ENCODE measurements at regions not wholly inside any gene's neighbourhood (a gene's known extent, or its start where the extent isn't known, plus 50 kb on each side); places are given as distances from the start of the nearest gene placed in this dataset.

DNA sequence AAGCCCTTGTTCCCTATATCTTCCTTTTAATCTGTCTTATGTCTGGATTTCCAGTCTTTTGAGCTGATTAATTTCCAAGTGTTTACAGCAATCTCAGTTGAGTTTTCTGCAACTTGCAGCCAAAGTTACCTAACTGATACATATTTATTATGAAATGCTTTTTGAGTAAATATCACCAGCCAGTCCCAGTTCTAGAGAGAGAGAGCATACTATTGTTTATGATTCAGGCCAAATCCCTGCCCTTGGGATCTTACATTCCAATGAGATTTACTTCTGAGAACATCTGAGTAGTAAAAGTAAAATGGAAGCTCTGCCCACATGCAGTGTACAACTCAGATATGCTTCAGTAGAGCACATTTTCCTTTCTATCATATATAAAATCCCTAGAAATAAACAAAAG lies 661.7 kb downstream of the KCTD16 start:
- no peak for ATAC-seq (ENCODE audit: insufficient read depth, low FRiP score)
- no peak overlapping the region for H3K9ac ChIP-seq (ENCODE audit: insufficient read depth in 1 of 2, low read length in 2 of 2)
- TF ChIP-seq, protein P1, sequence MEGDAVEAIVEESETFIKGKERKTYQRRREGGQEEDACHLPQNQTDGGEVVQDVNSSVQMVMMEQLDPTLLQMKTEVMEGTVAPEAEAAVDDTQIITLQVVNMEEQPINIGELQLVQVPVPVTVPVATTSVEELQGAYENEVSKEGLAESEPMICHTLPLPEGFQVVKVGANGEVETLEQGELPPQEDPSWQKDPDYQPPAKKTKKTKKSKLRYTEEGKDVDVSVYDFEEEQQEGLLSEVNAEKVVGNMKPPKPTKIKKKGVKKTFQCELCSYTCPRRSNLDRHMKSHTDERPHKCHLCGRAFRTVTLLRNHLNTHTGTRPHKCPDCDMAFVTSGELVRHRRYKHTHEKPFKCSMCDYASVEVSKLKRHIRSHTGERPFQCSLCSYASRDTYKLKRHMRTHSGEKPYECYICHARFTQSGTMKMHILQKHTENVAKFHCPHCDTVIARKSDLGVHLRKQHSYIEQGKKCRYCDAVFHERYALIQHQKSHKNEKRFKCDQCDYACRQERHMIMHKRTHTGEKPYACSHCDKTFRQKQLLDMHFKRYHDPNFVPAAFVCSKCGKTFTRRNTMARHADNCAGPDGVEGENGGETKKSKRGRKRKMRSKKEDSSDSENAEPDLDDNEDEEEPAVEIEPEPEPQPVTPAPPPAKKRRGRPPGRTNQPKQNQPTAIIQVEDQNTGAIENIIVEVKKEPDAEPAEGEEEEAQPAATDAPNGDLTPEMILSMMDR (IDR thresholded peaks at IDR 0.05; ENCODE audit: control extremely low read depth, extremely low read depth) = no peak

GRCh38 chr5:144831650-144832049 lies 661.0 kb downstream of the KCTD16 start:
- no peaks in the 10 kb centered on the region for H3K9me3 ChIP-seq (ENCODE audit: control insufficient read depth in 4 of 4, insufficient read depth in 3 of 4, low read length in 3 of 4)
- H3K4me3 ChIP-seq = no peak overlapping the region
- no peaks in the 10 kb centered on the region for H3K4me1 ChIP-seq (ENCODE audit: control insufficient read depth in 5 of 5, insufficient read depth in 5 of 5, low read length in 5 of 5)
- H3K9ac ChIP-seq (ENCODE audit: insufficient read depth in 1 of 2, low read length in 2 of 2) = no peak overlapping the region
- 71 to 97% methylated on average over 1 of the region's 1 CpG for WGBS, 2 donors
- ATAC-seq (ENCODE audit: insufficient read depth, low FRiP score) (no peak), DNase-seq (no peak)
- H3K36me3 ChIP-seq (ENCODE audit: control insufficient read depth in 4 of 4, insufficient read depth in 4 of 4, low read length in 4 of 4) = no peaks in the 10 kb centered on the region
- H3K27me3 ChIP-seq (ENCODE audit: control insufficient read depth in 3 of 3, insufficient read depth in 3 of 3, low read length in 2 of 3) = no peaks in the 10 kb centered on the region
- TF ChIP-seq, protein P1 (IDR thresholded peaks at IDR 0.05; ENCODE audit: control extremely low read depth, extremely low read depth) = no peak
- H3K27ac ChIP-seq (ENCODE audit: low read depth in 1 of 2, low read length in 1 of 2) = no peak overlapping the region

More for the DNA sequence above, 661.7 kb downstream of the KCTD16 start:
- no peaks in the 10 kb centered on the region for H3K9me3 ChIP-seq (ENCODE audit: control insufficient read depth in 4 of 4, insufficient read depth in 3 of 4, low read length in 3 of 4)
- no peaks in the 10 kb centered on the region for H3K4me1 ChIP-seq (ENCODE audit: control insufficient read depth in 5 of 5, insufficient read depth in 5 of 5, low read length in 5 of 5)
- no peaks in the 10 kb centered on the region for H3K36me3 ChIP-seq (ENCODE audit: control insufficient read depth in 4 of 4, insufficient read depth in 4 of 4, low read length in 4 of 4)
- no peak overlapping the region for H3K4me3 ChIP-seq
- no peak for DNase-seq
- H3K27me3 ChIP-seq (ENCODE audit: control insufficient read depth in 3 of 3, insufficient read depth in 3 of 3, low read length in 2 of 3) = no peaks in the 10 kb centered on the region
- H3K27ac ChIP-seq (ENCODE audit: low read depth in 1 of 2, low read length in 1 of 2) = no peak overlapping the region

- TF ChIP-seq, protein P1 (IDR thresholded peaks at IDR 0.05; ENCODE audit: control extremely low read depth, extremely low read depth) = no peak
These were observed 651.8 kb downstream of the KCTD16 start for GRCh38 chr5:144822503-144822902.

DNA sequence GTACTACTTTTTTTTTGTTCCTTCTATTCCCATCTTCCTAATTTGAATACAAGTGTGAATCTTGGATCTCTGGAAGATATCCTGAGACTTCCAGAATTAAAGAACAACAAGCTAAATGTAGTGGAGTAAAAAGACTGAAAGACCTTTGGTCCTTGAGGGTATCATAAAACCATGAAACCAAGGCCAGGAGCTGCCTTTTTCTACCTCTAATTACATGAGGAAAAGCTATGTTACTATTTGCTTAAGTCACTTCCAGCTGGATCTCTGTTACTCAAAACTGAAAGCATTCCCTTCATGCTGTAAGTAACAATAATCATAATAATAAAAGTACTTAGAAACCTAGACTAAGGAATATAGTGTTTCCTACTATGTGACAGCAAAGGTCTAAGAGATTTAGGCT lies 649.6 kb downstream of the KCTD16 start:
- TF ChIP-seq, protein P1 (IDR thresholded peaks at IDR 0.05; ENCODE audit: control extremely low read depth, extremely low read depth) = no peak
- ATAC-seq (ENCODE audit: insufficient read depth, low FRiP score) = no peak
- Histone ChIP-seq H3K4me3 (no peak overlapping the region), H3K9me3 (ENCODE audit: control insufficient read depth in 4 of 4, insufficient read depth in 3 of 4, low read length in 3 of 4) (no peaks in the 10 kb centered on the region), H3K9ac (ENCODE audit: insufficient read depth in 1 of 2, low read length in 2 of 2) (no peak overlapping the region), H3K27ac (ENCODE audit: low read depth in 1 of 2, low read length in 1 of 2) (no peak overlapping the region), H3K36me3 (ENCODE audit: control insufficient read depth in 4 of 4, insufficient read depth in 4 of 4, low read length in 4 of 4) (no peaks in the 10 kb centered on the region), H3K27me3 (ENCODE audit: control insufficient read depth in 3 of 3, insufficient read depth in 3 of 3, low read length in 2 of 3) (no peaks in the 10 kb centered on the region), H3K4me1 (ENCODE audit: control insufficient read depth in 5 of 5, insufficient read depth in 5 of 5, low read length in 5 of 5) (no peaks in the 10 kb centered on the region)
- DNase-seq = no peak

More at GRCh38 chr5:144822503-144822902, 651.8 kb downstream of the KCTD16 start:
- WGBS, 2 donors = 60 to 78% methylated on average over 2 of the region's 2 CpGs
- Histone ChIP-seq H3K9ac (ENCODE audit: insufficient read depth in 1 of 2, low read length in 2 of 2) (no peak overlapping the region), H3K36me3 (ENCODE audit: control insufficient read depth in 4 of 4, insufficient read depth in 4 of 4, low read length in 4 of 4) (no peaks in the 10 kb centered on the region), H3K9me3 (ENCODE audit: control insufficient read depth in 4 of 4, insufficient read depth in 3 of 4, low read length in 3 of 4) (no peaks in the 10 kb centered on the region), H3K27me3 (ENCODE audit: control insufficient read depth in 3 of 3, insufficient read depth in 3 of 3, low read length in 2 of 3) (no peaks in the 10 kb centered on the region), H3K4me1 (ENCODE audit: control insufficient read depth in 5 of 5, insufficient read depth in 5 of 5, low read length in 5 of 5) (no peaks in the 10 kb centered on the region), H3K4me3 (no peak overlapping the region), H3K27ac (ENCODE audit: low read depth in 1 of 2, low read length in 1 of 2) (no peak overlapping the region)
- DNase-seq (no peak), ATAC-seq (ENCODE audit: insufficient read depth, low FRiP score) (no peak)

Measured in lung (tissue), 11 donors.